ENCODE measurements at regions not wholly inside any gene's neighbourhood (a gene's known extent, or its start where the extent isn't known, plus 50 kb on each side); places are given as distances from the start of the nearest gene placed in this dataset.

DNA sequence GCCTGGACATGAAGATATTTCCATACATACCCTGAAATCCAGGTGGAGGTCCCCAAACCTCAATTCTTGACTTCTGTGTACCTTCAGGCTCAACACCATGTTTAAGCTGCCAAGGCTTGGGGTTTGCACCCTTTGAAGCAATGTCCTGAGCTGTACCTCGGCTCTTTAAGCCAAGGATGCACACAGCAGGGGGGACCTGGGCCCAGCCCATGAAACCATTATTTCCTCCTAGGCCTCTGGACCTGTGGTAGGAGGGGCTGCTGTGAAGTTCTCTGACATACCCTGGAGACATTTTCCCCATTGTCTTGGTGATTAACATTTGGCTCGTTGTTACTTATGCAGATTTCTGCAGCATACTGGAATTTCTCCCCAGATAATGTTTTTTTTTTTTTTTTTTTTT is 184.3 kb upstream of the RGS18 start:
- no peak for TF ChIP-seq POLR2A (IDR thresholded peaks at IDR 0.05; ENCODE audit: low read depth, low read length)
- TF ChIP-seq, protein P1, sequence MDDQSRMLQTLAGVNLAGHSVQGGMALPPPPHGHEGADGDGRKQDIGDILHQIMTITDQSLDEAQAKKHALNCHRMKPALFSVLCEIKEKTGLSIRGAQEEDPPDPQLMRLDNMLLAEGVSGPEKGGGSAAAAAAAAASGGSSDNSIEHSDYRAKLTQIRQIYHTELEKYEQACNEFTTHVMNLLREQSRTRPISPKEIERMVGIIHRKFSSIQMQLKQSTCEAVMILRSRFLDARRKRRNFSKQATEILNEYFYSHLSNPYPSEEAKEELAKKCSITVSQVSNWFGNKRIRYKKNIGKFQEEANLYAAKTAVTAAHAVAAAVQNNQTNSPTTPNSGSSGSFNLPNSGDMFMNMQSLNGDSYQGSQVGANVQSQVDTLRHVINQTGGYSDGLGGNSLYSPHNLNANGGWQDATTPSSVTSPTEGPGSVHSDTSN (IDR thresholded peaks at IDR 0.05; ENCODE audit: insufficient replicate concordance, low read depth, low read length), result no peak
- TF ChIP-seq, protein P2, sequence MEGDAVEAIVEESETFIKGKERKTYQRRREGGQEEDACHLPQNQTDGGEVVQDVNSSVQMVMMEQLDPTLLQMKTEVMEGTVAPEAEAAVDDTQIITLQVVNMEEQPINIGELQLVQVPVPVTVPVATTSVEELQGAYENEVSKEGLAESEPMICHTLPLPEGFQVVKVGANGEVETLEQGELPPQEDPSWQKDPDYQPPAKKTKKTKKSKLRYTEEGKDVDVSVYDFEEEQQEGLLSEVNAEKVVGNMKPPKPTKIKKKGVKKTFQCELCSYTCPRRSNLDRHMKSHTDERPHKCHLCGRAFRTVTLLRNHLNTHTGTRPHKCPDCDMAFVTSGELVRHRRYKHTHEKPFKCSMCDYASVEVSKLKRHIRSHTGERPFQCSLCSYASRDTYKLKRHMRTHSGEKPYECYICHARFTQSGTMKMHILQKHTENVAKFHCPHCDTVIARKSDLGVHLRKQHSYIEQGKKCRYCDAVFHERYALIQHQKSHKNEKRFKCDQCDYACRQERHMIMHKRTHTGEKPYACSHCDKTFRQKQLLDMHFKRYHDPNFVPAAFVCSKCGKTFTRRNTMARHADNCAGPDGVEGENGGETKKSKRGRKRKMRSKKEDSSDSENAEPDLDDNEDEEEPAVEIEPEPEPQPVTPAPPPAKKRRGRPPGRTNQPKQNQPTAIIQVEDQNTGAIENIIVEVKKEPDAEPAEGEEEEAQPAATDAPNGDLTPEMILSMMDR (IDR thresholded peaks at IDR 0.05 in 2 of 3, conservative IDR thresholded peaks at IDR 0.05 in 1 of 3; ENCODE audit: control insufficient read depth in 2 of 3, extremely low read depth in 1 of 3, insufficient read depth in 1 of 3, low read depth in 3 of 3, low read length in 3 of 3), result no peak
- no peak for TF ChIP-seq MXI1 (IDR thresholded peaks at IDR 0.05; ENCODE audit: low read depth, low read length)

Measured in GM12878 (cell line).